ENCODE measurements at regions not wholly inside any gene's neighbourhood (a gene's known extent, or its start where the extent isn't known, plus 50 kb on each side); places are given as distances from the start of the nearest gene placed in this dataset.

DNA sequence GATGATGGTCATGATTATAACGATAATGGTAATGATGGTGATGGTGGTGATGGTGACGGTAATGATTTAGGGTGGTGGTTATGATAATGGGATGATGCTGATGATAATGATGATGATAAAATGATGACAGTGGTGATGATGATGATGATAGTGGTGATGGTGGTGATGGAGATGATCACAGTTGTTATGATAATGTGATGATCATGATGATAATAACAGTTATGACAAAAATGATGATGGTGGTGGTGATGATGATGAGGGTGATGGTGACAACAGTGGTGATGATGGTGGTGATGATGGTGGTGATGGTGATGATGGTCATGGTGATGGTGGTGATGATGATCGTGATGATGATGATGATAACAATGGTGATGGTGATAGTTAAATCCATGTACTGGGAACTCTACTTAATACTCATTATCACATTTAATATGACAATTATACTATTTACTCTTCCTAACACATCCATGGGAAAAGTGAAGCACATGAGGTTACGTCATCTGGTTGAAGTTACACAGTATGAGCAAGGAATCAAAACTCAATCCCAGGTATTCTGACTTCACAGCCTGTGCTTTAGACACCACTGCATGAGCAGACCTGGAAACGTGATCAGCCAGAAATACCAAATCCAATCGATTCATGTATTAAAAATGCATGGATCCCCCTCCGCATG lies 322.2 kb downstream of the BRD1 start:
- TF ChIP-seq, protein P1, sequence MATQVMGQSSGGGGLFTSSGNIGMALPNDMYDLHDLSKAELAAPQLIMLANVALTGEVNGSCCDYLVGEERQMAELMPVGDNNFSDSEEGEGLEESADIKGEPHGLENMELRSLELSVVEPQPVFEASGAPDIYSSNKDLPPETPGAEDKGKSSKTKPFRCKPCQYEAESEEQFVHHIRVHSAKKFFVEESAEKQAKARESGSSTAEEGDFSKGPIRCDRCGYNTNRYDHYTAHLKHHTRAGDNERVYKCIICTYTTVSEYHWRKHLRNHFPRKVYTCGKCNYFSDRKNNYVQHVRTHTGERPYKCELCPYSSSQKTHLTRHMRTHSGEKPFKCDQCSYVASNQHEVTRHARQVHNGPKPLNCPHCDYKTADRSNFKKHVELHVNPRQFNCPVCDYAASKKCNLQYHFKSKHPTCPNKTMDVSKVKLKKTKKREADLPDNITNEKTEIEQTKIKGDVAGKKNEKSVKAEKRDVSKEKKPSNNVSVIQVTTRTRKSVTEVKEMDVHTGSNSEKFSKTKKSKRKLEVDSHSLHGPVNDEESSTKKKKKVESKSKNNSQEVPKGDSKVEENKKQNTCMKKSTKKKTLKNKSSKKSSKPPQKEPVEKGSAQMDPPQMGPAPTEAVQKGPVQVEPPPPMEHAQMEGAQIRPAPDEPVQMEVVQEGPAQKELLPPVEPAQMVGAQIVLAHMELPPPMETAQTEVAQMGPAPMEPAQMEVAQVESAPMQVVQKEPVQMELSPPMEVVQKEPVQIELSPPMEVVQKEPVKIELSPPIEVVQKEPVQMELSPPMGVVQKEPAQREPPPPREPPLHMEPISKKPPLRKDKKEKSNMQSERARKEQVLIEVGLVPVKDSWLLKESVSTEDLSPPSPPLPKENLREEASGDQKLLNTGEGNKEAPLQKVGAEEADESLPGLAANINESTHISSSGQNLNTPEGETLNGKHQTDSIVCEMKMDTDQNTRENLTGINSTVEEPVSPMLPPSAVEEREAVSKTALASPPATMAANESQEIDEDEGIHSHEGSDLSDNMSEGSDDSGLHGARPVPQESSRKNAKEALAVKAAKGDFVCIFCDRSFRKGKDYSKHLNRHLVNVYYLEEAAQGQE (IDR thresholded peaks at IDR 0.05; ENCODE audit: unreplicated experiment), result no peak
- no peak for TF ChIP-seq EZH2 (IDR thresholded peaks at IDR 0.05; ENCODE audit: low read depth, unreplicated experiment)
- TF ChIP-seq, protein P2, sequence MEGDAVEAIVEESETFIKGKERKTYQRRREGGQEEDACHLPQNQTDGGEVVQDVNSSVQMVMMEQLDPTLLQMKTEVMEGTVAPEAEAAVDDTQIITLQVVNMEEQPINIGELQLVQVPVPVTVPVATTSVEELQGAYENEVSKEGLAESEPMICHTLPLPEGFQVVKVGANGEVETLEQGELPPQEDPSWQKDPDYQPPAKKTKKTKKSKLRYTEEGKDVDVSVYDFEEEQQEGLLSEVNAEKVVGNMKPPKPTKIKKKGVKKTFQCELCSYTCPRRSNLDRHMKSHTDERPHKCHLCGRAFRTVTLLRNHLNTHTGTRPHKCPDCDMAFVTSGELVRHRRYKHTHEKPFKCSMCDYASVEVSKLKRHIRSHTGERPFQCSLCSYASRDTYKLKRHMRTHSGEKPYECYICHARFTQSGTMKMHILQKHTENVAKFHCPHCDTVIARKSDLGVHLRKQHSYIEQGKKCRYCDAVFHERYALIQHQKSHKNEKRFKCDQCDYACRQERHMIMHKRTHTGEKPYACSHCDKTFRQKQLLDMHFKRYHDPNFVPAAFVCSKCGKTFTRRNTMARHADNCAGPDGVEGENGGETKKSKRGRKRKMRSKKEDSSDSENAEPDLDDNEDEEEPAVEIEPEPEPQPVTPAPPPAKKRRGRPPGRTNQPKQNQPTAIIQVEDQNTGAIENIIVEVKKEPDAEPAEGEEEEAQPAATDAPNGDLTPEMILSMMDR (conservative IDR thresholded peaks at IDR 0.05; ENCODE audit: low read depth in 2 of 2), result no peak
- no peak for TF ChIP-seq POLR2AphosphoS5 (IDR thresholded peaks at IDR 0.05; ENCODE audit: low read depth)
- TF ChIP-seq CREB1 (CRISPR knock-in tag; IDR thresholded peaks at IDR 0.05; ENCODE audit: low read depth), result no peak
- no peak for TF ChIP-seq EZH2phosphoT487 (IDR thresholded peaks at IDR 0.05; ENCODE audit: unreplicated experiment)
- TF ChIP-seq, protein P3, sequence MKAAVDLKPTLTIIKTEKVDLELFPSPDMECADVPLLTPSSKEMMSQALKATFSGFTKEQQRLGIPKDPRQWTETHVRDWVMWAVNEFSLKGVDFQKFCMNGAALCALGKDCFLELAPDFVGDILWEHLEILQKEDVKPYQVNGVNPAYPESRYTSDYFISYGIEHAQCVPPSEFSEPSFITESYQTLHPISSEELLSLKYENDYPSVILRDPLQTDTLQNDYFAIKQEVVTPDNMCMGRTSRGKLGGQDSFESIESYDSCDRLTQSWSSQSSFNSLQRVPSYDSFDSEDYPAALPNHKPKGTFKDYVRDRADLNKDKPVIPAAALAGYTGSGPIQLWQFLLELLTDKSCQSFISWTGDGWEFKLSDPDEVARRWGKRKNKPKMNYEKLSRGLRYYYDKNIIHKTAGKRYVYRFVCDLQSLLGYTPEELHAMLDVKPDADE (IDR thresholded peaks at IDR 0.05), result no peak
- TF ChIP-seq ZNF331 (CRISPR knock-in tag; IDR thresholded peaks at IDR 0.05; ENCODE audit: low read depth), result no peak
- no peak for TF ChIP-seq JUNB (IDR thresholded peaks at IDR 0.05; ENCODE audit: unreplicated experiment)
- no peak for TF ChIP-seq NANOG (IDR thresholded peaks at IDR 0.05; ENCODE audit: borderline replicate concordance)
- no peak for TF ChIP-seq STAT1 (IDR thresholded peaks at IDR 0.05; ENCODE audit: unreplicated experiment)

All from GM23338 (cell line).